Glutamatergic neuron (in vitro differentiated cells): ENCODE measurements at regions not wholly inside any gene's neighbourhood (a gene's known extent, or its start where the extent isn't known, plus 50 kb on each side); places are given as distances from the start of the nearest gene placed in this dataset.

Experiments
- DNase-seq: peaks from one replicate; pipeline ENCODE4 v3.0.0; 2022
- H3K27ac Mint-ChIP-seq: one replicate; pipeline ENCODE4 v1.8.0; 2020; ENCODE audit warnings: mild to moderate bottlenecking, mixed read lengths, inconsistent platforms; ENCODE audit not compliant: unreplicated experiment
- H3K27me3 Mint-ChIP-seq: one replicate; pipeline ENCODE4 v1.8.0; 2020; ENCODE audit warnings: mild to moderate bottlenecking, moderate library complexity, mixed read lengths, inconsistent platforms; ENCODE audit not compliant: unreplicated experiment
- H3K36me3 Mint-ChIP-seq: one replicate; pipeline ENCODE4 v1.8.0; 2020; ENCODE audit warnings: mild to moderate bottlenecking, mixed read lengths, inconsistent platforms; ENCODE audit not compliant: unreplicated experiment
- H3K4me1 Mint-ChIP-seq: one replicate; pipeline ENCODE4 v1.8.0; 2020; ENCODE audit warnings: mild to moderate bottlenecking, low read depth, mixed read lengths, inconsistent platforms; ENCODE audit not compliant: unreplicated experiment
- H3K4me3 Mint-ChIP-seq: one replicate; pipeline ENCODE4 v1.8.0; 2020; ENCODE audit warnings: mild to moderate bottlenecking, mixed read lengths, inconsistent platforms; ENCODE audit not compliant: unreplicated experiment
- H3K9me3 Mint-ChIP-seq: one replicate; pipeline ENCODE4 v1.8.0; 2020; ENCODE audit warnings: mild to moderate bottlenecking, moderate library complexity, mixed read lengths, inconsistent platforms; ENCODE audit not compliant: unreplicated experiment
- CTCF ChIP-seq: fragments of 200-600 bp; sonication (generic); IDR thresholded peaks from one replicate; pipeline ENCODE4 v1.5.0; 2021; ENCODE audit not compliant: partially characterized antibody, unreplicated experiment

DNA sequence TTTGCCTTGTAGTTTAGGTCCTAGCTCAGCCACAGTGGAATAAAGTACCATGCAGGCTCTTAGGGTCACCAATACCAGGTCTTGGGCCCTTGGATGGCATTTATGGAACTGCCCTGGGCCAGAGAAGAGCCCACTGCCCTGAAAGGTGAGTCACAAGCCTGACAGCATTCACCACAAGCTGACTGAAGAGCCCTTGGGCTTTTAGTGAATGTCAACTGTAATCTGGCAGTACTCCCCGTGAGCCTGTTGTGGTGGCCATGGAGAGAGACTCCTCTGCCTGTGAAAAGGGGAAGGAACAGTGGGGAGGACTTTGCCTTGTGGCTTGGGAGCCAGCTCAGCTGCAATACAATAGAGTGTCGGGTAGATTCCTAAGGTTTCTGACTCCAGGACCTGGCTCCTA is 1389.7 kb downstream of the DSC3 start:
- no peaks in the 10 kb centered on the region for H3K4me1 Mint-ChIP-seq

DNA sequence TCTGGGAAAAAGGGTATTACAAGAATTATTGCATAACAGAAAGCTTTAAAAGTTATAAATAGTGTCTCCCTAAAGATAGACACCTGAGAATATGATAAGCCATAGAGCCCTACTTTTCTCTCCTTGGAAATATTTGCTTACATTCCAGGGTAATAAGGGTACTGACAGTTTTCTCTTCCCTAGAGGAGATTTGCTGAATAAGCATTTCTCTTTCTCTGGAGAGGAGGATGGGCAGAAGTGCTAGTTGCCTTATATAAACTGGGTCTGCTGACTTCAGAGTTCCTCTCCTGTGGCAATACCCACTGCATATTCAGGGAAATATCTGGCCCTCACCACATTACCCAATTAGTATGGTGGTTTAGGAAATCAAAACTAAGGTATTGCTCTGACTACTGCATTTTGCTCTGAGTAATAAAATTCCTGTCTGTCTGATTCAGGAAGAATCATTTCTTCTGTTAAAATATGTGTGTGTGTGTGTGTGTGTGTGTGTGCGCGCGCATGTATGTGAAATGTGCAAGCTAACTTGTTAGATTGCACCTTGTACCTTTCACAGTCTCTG is 1391.3 kb downstream of the DSC3 start:
- no peaks in the 10 kb centered on the region for H3K9me3 Mint-ChIP-seq
- no peak for DNase-seq
- no peaks in the 10 kb centered on the region for H3K36me3 Mint-ChIP-seq
- H3K27me3 Mint-ChIP-seq = no peaks in the 10 kb centered on the region
- H3K4me1 Mint-ChIP-seq = no peaks in the 10 kb centered on the region
- no peak overlapping the region for H3K27ac Mint-ChIP-seq
- H3K4me3 Mint-ChIP-seq = no peak overlapping the region
- TF ChIP-seq CTCF = no peak

More for the DNA sequence above, 1389.7 kb downstream of the DSC3 start:
- no peak for TF ChIP-seq CTCF
- DNase-seq = no peak
- Mint-ChIP-seq H3K9me3 (no peaks in the 10 kb centered on the region), H3K27ac (no peak overlapping the region), H3K4me3 (no peak overlapping the region), H3K27me3 (no peaks in the 10 kb centered on the region), H3K36me3 (no peaks in the 10 kb centered on the region)

- no peak overlapping the region for H3K4me3 Mint-ChIP-seq
- no peaks in the 10 kb centered on the region for H3K36me3 Mint-ChIP-seq
- DNase-seq = no peak
- no peaks in the 10 kb centered on the region for H3K9me3 Mint-ChIP-seq
- TF ChIP-seq CTCF = no peak
- no peaks in the 10 kb centered on the region for H3K27me3 Mint-ChIP-seq
- no peak overlapping the region for H3K27ac Mint-ChIP-seq
- no peaks in the 10 kb centered on the region for H3K4me1 Mint-ChIP-seq
Measured at GRCh38 chr18:29648891-29649290, 1393.7 kb downstream of the DSC3 start.

DNA sequence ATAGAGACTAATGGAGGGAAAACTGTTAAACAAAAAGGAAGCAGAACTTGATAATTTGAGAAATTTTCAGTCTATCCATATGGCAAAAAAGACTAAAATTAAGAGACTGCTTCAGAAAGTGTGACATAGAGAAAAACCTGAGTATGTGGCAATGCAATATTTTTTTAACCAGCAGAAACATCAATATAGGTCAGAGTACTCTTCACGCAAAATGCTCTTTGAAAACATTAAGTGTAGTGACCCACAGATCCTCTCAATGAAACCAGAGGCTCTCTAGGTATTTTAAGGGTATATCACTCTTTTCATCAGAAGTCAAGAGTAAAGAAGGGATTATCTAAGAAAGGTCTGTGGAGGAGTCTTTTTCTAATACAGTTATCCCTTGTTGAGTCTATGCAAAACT is 1394.8 kb downstream of the DSC3 start:
- Mint-ChIP-seq H3K4me1 (no peaks in the 10 kb centered on the region), H3K4me3 (no peak overlapping the region), H3K27ac (no peak overlapping the region), H3K27me3 (no peaks in the 10 kb centered on the region), H3K9me3 (no peaks in the 10 kb centered on the region), H3K36me3 (no peaks in the 10 kb centered on the region)
- TF ChIP-seq CTCF = no peak
- no peak for DNase-seq

GRCh38 chr18:29644276-29644675 is 1398.3 kb downstream of the DSC3 start:
- Mint-ChIP-seq H3K36me3 (no peaks in the 10 kb centered on the region), H3K4me1 (no peaks in the 10 kb centered on the region), H3K9me3 (no peaks in the 10 kb centered on the region), H3K27ac (no peak overlapping the region), H3K4me3 (no peak overlapping the region), H3K27me3 (no peaks in the 10 kb centered on the region)
- no peak for TF ChIP-seq CTCF
- DNase-seq = no peak
